H9 (cell line): ENCODE measurements at regions not wholly inside any gene's neighbourhood (a gene's known extent, or its start where the extent isn't known, plus 50 kb on each side); places are given as distances from the start of the nearest gene placed in this dataset.

Experiments
- DNase-seq: peaks from one replicate; pipeline ENCODE4 v3.0.0-alpha.2; 2017
- H2AFZ ChIP-seq: one replicate; pipeline ENCODE4 v1.6.1; 2013; ENCODE audit warnings: mild to moderate bottlenecking, low read length, control low read depth, moderate library complexity
- H2AK5ac ChIP-seq: 2 replicates; pipeline ENCODE4 v1.6.1; 2013; ENCODE audit warnings: low read length, control low read depth, mixed read lengths; ENCODE audit not compliant: insufficient read length
- H2BK120ac ChIP-seq: one replicate; pipeline ENCODE4 v1.6.1; 2013; ENCODE audit warnings: low read depth, mild to moderate bottlenecking, low read length, control low read depth, inconsistent platforms; ENCODE audit not compliant: poor library complexity, severe bottlenecking
- H2BK12ac ChIP-seq: 2 replicates; pipeline ENCODE4 v1.6.1; 2013; ENCODE audit warnings: low read length, control low read depth, mixed read lengths, low read depth; ENCODE audit not compliant: insufficient read length
- H2BK15ac ChIP-seq: 2 replicates; pipeline ENCODE4 v1.6.1; 2013; ENCODE audit warnings: low read depth, low read length, control low read depth
- H2BK20ac ChIP-seq: one replicate; pipeline ENCODE4 v1.6.1; 2013; ENCODE audit warnings: low read depth, mild to moderate bottlenecking, low read length, control low read depth, inconsistent platforms; ENCODE audit not compliant: poor library complexity, severe bottlenecking
- H2BK5ac ChIP-seq: 2 replicates; pipeline ENCODE4 v1.6.1; 2013; ENCODE audit warnings: low read length, control low read depth, mixed read lengths; ENCODE audit not compliant: insufficient read length
- H3K14ac ChIP-seq: 2 replicates; pipeline ENCODE4 v1.6.1; 2013; ENCODE audit warnings: low read length, control low read depth; ENCODE audit not compliant: insufficient read depth
- H3K18ac ChIP-seq: 2 replicates; pipeline ENCODE4 v1.6.1; 2013; ENCODE audit warnings: low read depth, mild to moderate bottlenecking, mixed read lengths, low read length, control low read depth; ENCODE audit not compliant: insufficient read length
- H3K23ac ChIP-seq: 2 replicates; pipeline ENCODE4 v1.6.1; 2013; ENCODE audit warnings: low read length, control low read depth, mixed read lengths, low read depth; ENCODE audit not compliant: insufficient read length
- H3K23me2 ChIP-seq: 2 replicates; pipeline ENCODE4 v1.6.1; 2013; ENCODE audit warnings: low read depth, mild to moderate bottlenecking, mixed read lengths, low read length, control low read depth; ENCODE audit not compliant: insufficient read length, poor library complexity, severe bottlenecking
- H3K27ac ChIP-seq: 2 replicates; pipeline ENCODE4 v1.5.1; 2013; ENCODE audit warnings: low read length, control low read depth, mixed read lengths, low read depth; ENCODE audit not compliant: insufficient read length
- H3K27me3 ChIP-seq: 2 replicates; pipeline ENCODE4 v1.6.1; 2013; ENCODE audit warnings: low read length, control low read depth, inconsistent platforms; ENCODE audit not compliant: insufficient read depth
- H3K4ac ChIP-seq: 2 replicates; pipeline ENCODE4 v1.6.1; 2013; ENCODE audit warnings: low read depth, mild to moderate bottlenecking, control low read depth, inconsistent platforms, low read length, moderate library complexity
- H3K4me1 ChIP-seq: 2 replicates; pipeline ENCODE4 v1.6.1; 2013; ENCODE audit warnings: low read length, control low read depth, inconsistent platforms; ENCODE audit not compliant: insufficient read depth
- H3K4me2 ChIP-seq: 2 replicates; pipeline ENCODE4 v1.6.1; 2013; ENCODE audit warnings: low read length, control low read depth, mixed read lengths; ENCODE audit not compliant: insufficient read length, insufficient read depth
- H3K56ac ChIP-seq: 2 replicates; pipeline ENCODE4 v1.6.1; 2013; ENCODE audit warnings: low read depth, mild to moderate bottlenecking, mixed read lengths, low read length, control low read depth; ENCODE audit not compliant: insufficient read length
- H3K79me1 ChIP-seq: 2 replicates; pipeline ENCODE4 v1.6.1; 2013; ENCODE audit warnings: low read depth, mild to moderate bottlenecking, moderate library complexity, low read length, control low read depth, inconsistent platforms; ENCODE audit not compliant: insufficient read depth, poor library complexity, severe bottlenecking
- H3K79me2 ChIP-seq: 2 replicates; pipeline ENCODE4 v1.6.1; 2013; ENCODE audit warnings: low read length, control low read depth, inconsistent platforms; ENCODE audit not compliant: insufficient read depth
- H3K9ac ChIP-seq: 2 replicates; pipeline ENCODE4 v1.6.1; 2013; ENCODE audit warnings: low read length, control low read depth, mixed read lengths; ENCODE audit not compliant: insufficient read length; ENCODE audit errors: extremely low read depth
- H3K9me3 ChIP-seq: one replicate; pipeline ENCODE4 v1.6.1; 2013; ENCODE audit warnings: low read depth, low read length, inconsistent platforms; ENCODE audit not compliant: control insufficient read depth
- H3T11ph ChIP-seq: one replicate; pipeline ENCODE4 v1.6.1; 2013; ENCODE audit warnings: mild to moderate bottlenecking, low read length, control low read depth, inconsistent platforms
- H4K20me1 ChIP-seq: one replicate; pipeline ENCODE4 v1.6.1; 2013; ENCODE audit not compliant: control insufficient read depth, insufficient read length, insufficient read depth
- H4K5ac ChIP-seq: 2 replicates; pipeline ENCODE4 v1.6.1; 2013; ENCODE audit warnings: low read depth, mild to moderate bottlenecking, mixed read lengths, low read length, control low read depth; ENCODE audit not compliant: insufficient read length
- H4K8ac ChIP-seq: replicated peaks from 2 replicates; pipeline ENCODE4 v1.6.1; 2013; ENCODE audit warnings: low read length, control low read depth, mixed read lengths, low read depth; ENCODE audit not compliant: insufficient read length
- H4K91ac ChIP-seq: 2 replicates; pipeline ENCODE4 v1.6.1; 2013; ENCODE audit warnings: low read depth, mild to moderate bottlenecking, moderate library complexity, mixed read lengths, low read length, control low read depth; ENCODE audit not compliant: insufficient read length
- H3K27ac Mint-ChIP-seq, 3 experiments: 2 replicates in 2 of 3; 3 replicates in 1 of 3; pipeline ENCODE4 v1.8.0; 2020 to 2021; ENCODE audit warnings: mixed read lengths in 3 of 3, mild to moderate bottlenecking in 1 of 3, moderate library complexity in 1 of 3
- H3K27me3 Mint-ChIP-seq: 2 replicates; pipeline ENCODE4 v1.8.0; 2021; ENCODE audit warnings: low read depth, mild to moderate bottlenecking, moderate library complexity, mixed read lengths
- H3K36me3 Mint-ChIP-seq, 3 experiments: 2 replicates in 2 of 3; 3 replicates in 1 of 3; pipeline ENCODE4 v1.8.0; 2020 to 2021; ENCODE audit warnings: low read depth in 3 of 3, mixed read lengths in 3 of 3; ENCODE audit not compliant: insufficient read depth in 1 of 3
- H3K4me1 Mint-ChIP-seq, 2 experiments: 2 replicates each; pipeline ENCODE4 v1.8.0; 2020; ENCODE audit warnings: mixed read lengths in 2 of 2
- H3K4me3 Mint-ChIP-seq, 2 experiments: 2 replicates in 1 of 2; 3 replicates in 1 of 2; pipeline ENCODE4 v1.8.0; 2020 to 2021; ENCODE audit warnings: mild to moderate bottlenecking in 2 of 2, mixed read lengths in 2 of 2, moderate library complexity in 1 of 2
- H3K9me3 Mint-ChIP-seq, 2 experiments: 2 replicates in 1 of 2; 3 replicates in 1 of 2; pipeline ENCODE4 v1.8.0; 2020; ENCODE audit warnings: mild to moderate bottlenecking in 2 of 2, mixed read lengths in 2 of 2, moderate library complexity in 1 of 2
- WGBS: extraction: QIAGEN DNeasy Blood & Tissue Kit; methylation state at CpG from one replicate; pipeline ENCODE4 v1.1.7; 2013; ENCODE audit warnings: missing lambda C conversion rate, low lambda C conversion rate, mixed read lengths; ENCODE audit not compliant: insufficient read length; ENCODE audit errors: extremely low coverage; 5-methylcytosine and 5-hydroxymethylcytosine counted together
- TF ChIP-seq, protein P1 (sequence below): fragments of 200-600 bp; sonication (generic); conservative IDR thresholded peaks from 3 replicates; pipeline ENCODE4 v1.8.0; 2021; ENCODE audit warnings: antibody characterized with exemption, mild to moderate bottlenecking

DNA sequence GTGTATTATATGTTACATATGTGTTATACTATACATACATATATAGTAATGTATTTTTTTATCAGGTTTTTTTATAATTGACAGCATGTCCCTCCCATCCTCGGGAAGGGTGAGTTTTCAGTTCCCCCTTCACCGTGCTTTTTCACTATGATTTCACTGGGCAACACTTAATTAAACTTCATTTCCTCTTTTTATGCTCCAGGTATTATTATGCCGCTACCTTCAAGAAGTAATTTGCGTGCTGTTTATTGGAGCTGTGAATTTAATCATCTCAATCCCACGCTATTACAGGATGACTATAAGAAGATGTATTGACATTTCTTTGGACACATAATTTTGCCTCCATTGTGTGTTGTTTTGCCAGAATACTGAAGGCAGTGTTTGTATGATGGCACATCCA, 228.6 kb downstream of the SAMD5 start:
- Histone ChIP-seq H3K27ac (no peak overlapping the region), H2BK15ac (no peak overlapping the region), H3K9me3 (no peaks in the 10 kb centered on the region), H3K23ac (no peak overlapping the region), H3K4me2 (no peak overlapping the region), H2AK5ac (no peak overlapping the region), H3K4me1 (no peaks in the 10 kb centered on the region; the same call in 1 of the 2 replicates), H3T11ph (no peak overlapping the region), H3K56ac (no peak overlapping the region), H4K20me1 (no peaks in the 10 kb centered on the region), H2BK120ac (no peak overlapping the region), H2BK20ac (no peak overlapping the region), H2BK5ac (no peak overlapping the region), H3K14ac (no peak overlapping the region), H4K8ac (no peak overlapping the region), H3K23me2 (no peaks in the 10 kb centered on the region), H2BK12ac (no peak overlapping the region), H3K27me3 (no peaks in the 10 kb centered on the region), H3K4ac (no peak overlapping the region), H3K79me2 (no peaks in the 10 kb centered on the region), H3K18ac (no peak overlapping the region), H3K9ac (no peak overlapping the region), H2AFZ (no peak overlapping the region), H4K91ac (no peak overlapping the region), H4K5ac (no peak overlapping the region), H3K79me1 (no peaks in the 10 kb centered on the region)
- Mint-ChIP-seq H3K27me3 (no peaks in the 10 kb centered on the region), H3K27ac (no peak overlapping the region), H3K4me1 (peaks cover 12 to 17% of the 10 kb centered on the region in 2 experiments), H3K9me3 (no peaks in the 10 kb centered on the region), H3K4me3 (no peak overlapping the region), H3K36me3 (no peaks in the 10 kb centered on the region)
- TF ChIP-seq, protein P1, sequence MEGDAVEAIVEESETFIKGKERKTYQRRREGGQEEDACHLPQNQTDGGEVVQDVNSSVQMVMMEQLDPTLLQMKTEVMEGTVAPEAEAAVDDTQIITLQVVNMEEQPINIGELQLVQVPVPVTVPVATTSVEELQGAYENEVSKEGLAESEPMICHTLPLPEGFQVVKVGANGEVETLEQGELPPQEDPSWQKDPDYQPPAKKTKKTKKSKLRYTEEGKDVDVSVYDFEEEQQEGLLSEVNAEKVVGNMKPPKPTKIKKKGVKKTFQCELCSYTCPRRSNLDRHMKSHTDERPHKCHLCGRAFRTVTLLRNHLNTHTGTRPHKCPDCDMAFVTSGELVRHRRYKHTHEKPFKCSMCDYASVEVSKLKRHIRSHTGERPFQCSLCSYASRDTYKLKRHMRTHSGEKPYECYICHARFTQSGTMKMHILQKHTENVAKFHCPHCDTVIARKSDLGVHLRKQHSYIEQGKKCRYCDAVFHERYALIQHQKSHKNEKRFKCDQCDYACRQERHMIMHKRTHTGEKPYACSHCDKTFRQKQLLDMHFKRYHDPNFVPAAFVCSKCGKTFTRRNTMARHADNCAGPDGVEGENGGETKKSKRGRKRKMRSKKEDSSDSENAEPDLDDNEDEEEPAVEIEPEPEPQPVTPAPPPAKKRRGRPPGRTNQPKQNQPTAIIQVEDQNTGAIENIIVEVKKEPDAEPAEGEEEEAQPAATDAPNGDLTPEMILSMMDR: no peak
- no CpG with 5 or more reads among the region's 5 CpGs for WGBS
- no peak for DNase-seq
